Mesendoderm (in vitro differentiated cells): ENCODE measurements at regions not wholly inside any gene's neighbourhood (a gene's known extent, or its start where the extent isn't known, plus 50 kb on each side); places are given as distances from the start of the nearest gene placed in this dataset.

Source experiments
- DNase-seq: peaks from one replicate; pipeline ENCODE4 v3.0.0; 2013
- H2AK5ac ChIP-seq: 2 replicates; pipeline ENCODE4 v1.6.1; 2013; ENCODE audit warnings: low read length, inconsistent platforms
- H2BK120ac ChIP-seq: 2 replicates; pipeline ENCODE4 v1.6.1; 2013; ENCODE audit warnings: low read depth, mild to moderate bottlenecking, low read length, moderate library complexity, mixed read lengths
- H2BK15ac ChIP-seq: replicated peaks from 2 replicates; pipeline ENCODE4 v1.6.1; 2013; ENCODE audit warnings: low read depth, mild to moderate bottlenecking, moderate library complexity
- H2BK5ac ChIP-seq: 2 replicates; pipeline ENCODE4 v1.6.1; 2013; ENCODE audit warnings: low read length, inconsistent platforms
- H3K18ac ChIP-seq: 2 replicates; pipeline ENCODE4 v1.6.1; 2013; ENCODE audit warnings: mild to moderate bottlenecking, low read length, mixed read lengths
- H3K23ac ChIP-seq: one replicate; pipeline ENCODE4 v1.6.1; 2013; ENCODE audit warnings: low read length
- H3K27ac ChIP-seq: 2 replicates; pipeline ENCODE4 v1.5.1; 2013; ENCODE audit warnings: low read depth, mild to moderate bottlenecking, inconsistent platforms, low read length, moderate library complexity
- H3K27me3 ChIP-seq: 2 replicates; pipeline ENCODE4 v1.6.1; 2013; ENCODE audit warnings: low read length, control low read depth, mild to moderate bottlenecking, inconsistent platforms; ENCODE audit not compliant: insufficient read depth, poor library complexity
- H3K36me3 ChIP-seq: 2 replicates; pipeline ENCODE4 v1.6.1; 2013; ENCODE audit warnings: low read length, inconsistent platforms; ENCODE audit not compliant: control insufficient read depth, insufficient read depth
- H3K4ac ChIP-seq: one replicate; pipeline ENCODE4 v1.6.1; 2013; ENCODE audit warnings: low read depth, mild to moderate bottlenecking, low read length, moderate library complexity
- H3K4me1 ChIP-seq: 2 replicates; pipeline ENCODE4 v1.6.1; 2013; ENCODE audit warnings: low read depth, low read length, inconsistent platforms; ENCODE audit not compliant: control insufficient read depth
- H3K4me2 ChIP-seq: 2 replicates; pipeline ENCODE4 v1.6.1; 2013; ENCODE audit warnings: low read length
- H3K4me3 ChIP-seq: 2 replicates; pipeline ENCODE4 v1.5.1; 2013; ENCODE audit warnings: mild to moderate bottlenecking, low read length
- H3K56ac ChIP-seq: one replicate; pipeline ENCODE4 v1.6.1; 2013; ENCODE audit warnings: low read length
- H3K79me1 ChIP-seq: 2 replicates; pipeline ENCODE4 v1.6.1; 2013; ENCODE audit warnings: low read length, inconsistent platforms
- H3K79me2 ChIP-seq: 2 replicates; pipeline ENCODE4 v1.6.1; 2013; ENCODE audit warnings: mild to moderate bottlenecking, low read length; ENCODE audit not compliant: control insufficient read depth, insufficient read depth
- H3K9ac ChIP-seq: 2 replicates; pipeline ENCODE4 v1.6.1; 2013; ENCODE audit warnings: low read length, inconsistent platforms
- H4K5ac ChIP-seq: one replicate; pipeline ENCODE4 v1.6.1; 2013; ENCODE audit warnings: low read length
- H4K8ac ChIP-seq: one replicate; pipeline ENCODE4 v1.6.1; 2013; ENCODE audit warnings: low read depth, mild to moderate bottlenecking, control low read depth, low read length, moderate library complexity
- WGBS: extraction: QIAGEN DNeasy Blood & Tissue Kit; methylation state at CpG from one replicate; pipeline ENCODE4 v1.1.7; 2013; ENCODE audit warnings: low lambda C conversion rate, missing lambda C conversion rate; ENCODE audit not compliant: insufficient coverage; ENCODE audit errors: extremely low coverage; 5-methylcytosine and 5-hydroxymethylcytosine counted together

- Histone ChIP-seq H2AK5ac (no peak overlapping the region), H3K23ac (no peak overlapping the region), H3K36me3 (no peaks in the 10 kb centered on the region), H3K27me3 (no peaks in the 10 kb centered on the region), H3K4ac (no peak overlapping the region), H3K79me1 (no peaks in the 10 kb centered on the region), H3K4me1 (peaks cover 3% of the 10 kb centered on the region), H4K8ac (no peak overlapping the region), H3K79me2 (no peaks in the 10 kb centered on the region), H2BK15ac (no peak overlapping the region), H3K56ac (no peak overlapping the region), H3K4me3 (no peak overlapping the region), H3K4me2 (no peak overlapping the region), H4K5ac (no peak overlapping the region), H2BK120ac (no peak overlapping the region), H3K9ac (no peak overlapping the region), H3K18ac (no peak overlapping the region), H3K27ac (no peak overlapping the region), H2BK5ac (no peak overlapping the region)
- no CpG with 5 or more reads among the region's 5 CpGs for WGBS
- no peak for DNase-seq
Measured at GRCh38 chr12:93122569-93123091, 193.5 kb upstream of the EEA1 start.

- H3K18ac ChIP-seq = no peak overlapping the region
- no peaks in the 10 kb centered on the region for H3K27me3 ChIP-seq
- H2AK5ac ChIP-seq = no peak overlapping the region
- H3K79me2 ChIP-seq = no peaks in the 10 kb centered on the region
- no CpG with 5 or more reads among the region's 1 CpG for WGBS
- H2BK15ac ChIP-seq = no peak overlapping the region
- H4K5ac ChIP-seq = no peak overlapping the region
- H3K56ac ChIP-seq = no peak overlapping the region
- no peak overlapping the region for H2BK120ac ChIP-seq
- H3K23ac ChIP-seq = no peak overlapping the region
- no peak overlapping the region for H3K4ac ChIP-seq
- DNase-seq = no peak
- H3K9ac ChIP-seq = no peak overlapping the region
- no peak overlapping the region for H3K27ac ChIP-seq
- no peaks in the 10 kb centered on the region for H3K79me1 ChIP-seq
- no peaks in the 10 kb centered on the region for H3K4me1 ChIP-seq
- no peak overlapping the region for H2BK5ac ChIP-seq
- no peak overlapping the region for H3K4me3 ChIP-seq
- H4K8ac ChIP-seq = no peak overlapping the region
- H3K4me2 ChIP-seq = no peak overlapping the region
- H3K36me3 ChIP-seq = no peaks in the 10 kb centered on the region
Measured at GRCh38 chr12:93125126-93125525, 196.0 kb upstream of the EEA1 start.

GRCh38 chr12:93126069-93126474 lies 197.0 kb upstream of the EEA1 start:
- no peak overlapping the region for H3K18ac ChIP-seq
- no peak overlapping the region for H3K4me2 ChIP-seq
- no peak overlapping the region for H2AK5ac ChIP-seq
- no peak overlapping the region for H2BK120ac ChIP-seq
- no CpG with 5 or more reads among the region's 2 CpGs for WGBS
- H3K4me3 ChIP-seq = no peak overlapping the region
- no peak overlapping the region for H4K5ac ChIP-seq
- no peak overlapping the region for H3K27ac ChIP-seq
- no peak for DNase-seq
- H2BK5ac ChIP-seq = no peak overlapping the region
- H3K4me1 ChIP-seq = no peaks in the 10 kb centered on the region
- H2BK15ac ChIP-seq = no peak overlapping the region
- H3K4ac ChIP-seq = no peak overlapping the region
- H3K27me3 ChIP-seq = no peaks in the 10 kb centered on the region
- H3K79me2 ChIP-seq = no peaks in the 10 kb centered on the region
- no peaks in the 10 kb centered on the region for H3K36me3 ChIP-seq
- no peaks in the 10 kb centered on the region for H3K79me1 ChIP-seq
- no peak overlapping the region for H4K8ac ChIP-seq
- no peak overlapping the region for H3K56ac ChIP-seq
- H3K23ac ChIP-seq = no peak overlapping the region
- no peak overlapping the region for H3K9ac ChIP-seq

- Histone ChIP-seq H2BK120ac (no peak overlapping the region), H2BK5ac (no peak overlapping the region), H3K36me3 (no peaks in the 10 kb centered on the region), H3K9ac (no peak overlapping the region), H3K27ac (no peak overlapping the region), H3K23ac (no peak overlapping the region), H3K18ac (no peak overlapping the region), H3K4me1 (no peaks in the 10 kb centered on the region), H2BK15ac (no peak overlapping the region), H4K8ac (no peak overlapping the region), H3K4me3 (no peak overlapping the region), H3K79me2 (no peaks in the 10 kb centered on the region), H3K4me2 (no peak overlapping the region), H4K5ac (no peak overlapping the region), H3K56ac (no peak overlapping the region), H3K4ac (no peak overlapping the region), H3K27me3 (no peaks in the 10 kb centered on the region), H3K79me1 (no peaks in the 10 kb centered on the region), H2AK5ac (no peak overlapping the region)
- DNase-seq = no peak
- WGBS = no CpG with 5 or more reads among the region's 7 CpGs
Measured at GRCh38 chr12:93127107-93127560, 198.0 kb upstream of the EEA1 start.

GRCh38 chr12:93127582-93128331 lies 198.7 kb upstream of the EEA1 start:
- Histone ChIP-seq H3K4ac (no peak overlapping the region), H3K4me3 (no peak overlapping the region), H3K9ac (no peak overlapping the region), H2AK5ac (no peak overlapping the region), H4K5ac (no peak overlapping the region), H2BK15ac (no peak overlapping the region), H3K23ac (no peak overlapping the region), H3K79me2 (no peaks in the 10 kb centered on the region), H4K8ac (no peak overlapping the region), H3K79me1 (no peaks in the 10 kb centered on the region), H3K27me3 (no peaks in the 10 kb centered on the region), H3K4me1 (no peaks in the 10 kb centered on the region), H3K4me2 (no peak overlapping the region), H2BK120ac (no peak overlapping the region), H3K36me3 (no peaks in the 10 kb centered on the region), H3K18ac (no peak overlapping the region), H2BK5ac (no peak overlapping the region), H3K56ac (no peak overlapping the region), H3K27ac (no peak overlapping the region)
- DNase-seq = peak; percentile 67
- no CpG with 5 or more reads among the region's 16 CpGs for WGBS

- Histone ChIP-seq H3K18ac (no peak overlapping the region), H3K9ac (no peak overlapping the region), H2AK5ac (no peak overlapping the region), H3K79me2 (no peaks in the 10 kb centered on the region), H3K23ac (no peak overlapping the region), H2BK120ac (no peak overlapping the region), H3K36me3 (no peaks in the 10 kb centered on the region), H2BK15ac (no peak overlapping the region), H3K27ac (no peak overlapping the region), H3K27me3 (no peaks in the 10 kb centered on the region), H2BK5ac (no peak overlapping the region), H3K4me2 (no peak overlapping the region), H4K5ac (no peak overlapping the region), H3K56ac (no peak overlapping the region), H4K8ac (no peak overlapping the region), H3K4ac (no peak overlapping the region), H3K4me1 (no peaks in the 10 kb centered on the region), H3K4me3 (no peak overlapping the region), H3K79me1 (no peaks in the 10 kb centered on the region)
- DNase-seq = no peak
- WGBS = no CpG with 5 or more reads among the region's 6 CpGs
Measured at GRCh38 chr12:93128332-93128707, 199.2 kb upstream of the EEA1 start.
